SU-DHL-6 (cell line): ENCODE measurements at regions not wholly inside any gene's neighbourhood (a gene's known extent, or its start where the extent isn't known, plus 50 kb on each side); places are given as distances from the start of the nearest gene placed in this dataset.

Experiments
- CTCF ChIP-seq: fragments of 200-600 bp; sonication (generic); IDR thresholded peaks from one replicate; pipeline ENCODE4 v1.5.1; 2017; ENCODE audit warnings: antibody characterized with exemption, mild to moderate bottlenecking, low read length, moderate library complexity; ENCODE audit not compliant: insufficient read depth, poor library complexity, severe bottlenecking
- EZH2phosphoT487 ChIP-seq: fragments of 200-600 bp; sonication (generic), shearing (Covaris generic); conservative IDR thresholded peaks from 2 replicates; pipeline ENCODE4 v1.6.1; 2018; ENCODE audit warnings: mild to moderate bottlenecking, antibody characterized with exemption, low read length, moderate library complexity, mixed read lengths

- TF ChIP-seq CTCF (no peak), EZH2phosphoT487 (no peak)
These were observed 133.4 kb upstream of the NABP1 start for GRCh38 chr2:191544461-191545062.
